DMS153 treated with DMSO at 0.1 percent for 48 hours (cell line): ENCODE measurements at regions not wholly inside any gene's neighbourhood (a gene's known extent, or its start where the extent isn't known, plus 50 kb on each side); places are given as distances from the start of the nearest gene placed in this dataset.

Source experiments
- DNase-seq: peaks from one replicate; lab custom pipeline; 2025; ENCODE audit not compliant: unreplicated experiment; lab: John Stamatoyannopoulos, UW

- no peak for DNase-seq
Observed at GRCh38 chr7:17016402-17017010, 134.7 kb upstream of the AGR3 start.

- no peak for DNase-seq
Observed at GRCh38 chr7:17019106-17019505, 137.3 kb upstream of the AGR3 start.

- no peak for DNase-seq
Observed at GRCh38 chr7:17020250-17020649, 138.5 kb upstream of the AGR3 start.

- no peak for DNase-seq
Observed at GRCh38 chr7:17021205-17021604, 139.4 kb upstream of the AGR3 start.

- no peak for DNase-seq
Observed at GRCh38 chr7:17022920-17023319, 141.1 kb upstream of the AGR3 start.

GRCh38 chr7:17026269-17026668 is 144.5 kb upstream of the AGR3 start:
- DNase-seq, result no peak

- DNase-seq, result no peak
Observed at GRCh38 chr7:17027143-17027788, 145.5 kb upstream of the AGR3 start.

- no peak for DNase-seq
Observed at GRCh38 chr7:17027789-17028152, 146.0 kb upstream of the AGR3 start.

- no peak for DNase-seq
Observed at GRCh38 chr7:17029150-17029549, 147.4 kb upstream of the AGR3 start.

- no peak for DNase-seq
Observed at GRCh38 chr7:17030559-17030958, 148.8 kb upstream of the AGR3 start.

- no peak for DNase-seq
Observed at GRCh38 chr7:17031906-17032551, 150.2 kb upstream of the AGR3 start.

- no peak for DNase-seq
Observed at GRCh38 chr7:17033245-17033644, 151.5 kb upstream of the AGR3 start.

- DNase-seq, result no peak
Observed at GRCh38 chr7:17036584-17036983, 154.8 kb upstream of the AGR3 start.

- no peak for DNase-seq
Observed at GRCh38 chr7:17037356-17037755, 155.6 kb upstream of the AGR3 start.

- DNase-seq, result no peak
Observed at GRCh38 chr7:17038160-17038782, 156.5 kb upstream of the AGR3 start.

GRCh38 chr7:17038783-17039170 is 157.0 kb upstream of the AGR3 start:
- no peak for DNase-seq

GRCh38 chr7:17039372-17039771 is 157.6 kb upstream of the AGR3 start:
- DNase-seq, result no peak

- DNase-seq, result no peak
Observed at GRCh38 chr7:17040716-17041115, 158.9 kb upstream of the AGR3 start.

- peak; percentile 50 for DNase-seq
Observed at GRCh38 chr7:17041324-17041723, 159.5 kb upstream of the AGR3 start.

- no peak for DNase-seq
Observed at GRCh38 chr7:17042211-17042610, 160.4 kb upstream of the AGR3 start.

GRCh38 chr7:17043012-17043877 is 161.5 kb upstream of the AGR3 start:
- DNase-seq, result no peak
